T-helper 22 cell (primary cell): ENCODE measurements at regions not wholly inside any gene's neighbourhood (a gene's known extent, or its start where the extent isn't known, plus 50 kb on each side); places are given as distances from the start of the nearest gene placed in this dataset.
"Not testable (repeated sequence)": the region's sequence is repeated elsewhere in the genome, so short reads cannot be mapped to it uniquely, and the experiment has no call there.

Source experiments
- DNase-seq: peaks from one replicate; pipeline ENCODE4 v3.0.0-alpha.2; 2020; ENCODE audit warnings: low read depth

- DNase-seq: no peak
These were observed 175.9 kb downstream of the LPIN1 start for GRCh38 chr2:11922294-11922693.

DNA sequence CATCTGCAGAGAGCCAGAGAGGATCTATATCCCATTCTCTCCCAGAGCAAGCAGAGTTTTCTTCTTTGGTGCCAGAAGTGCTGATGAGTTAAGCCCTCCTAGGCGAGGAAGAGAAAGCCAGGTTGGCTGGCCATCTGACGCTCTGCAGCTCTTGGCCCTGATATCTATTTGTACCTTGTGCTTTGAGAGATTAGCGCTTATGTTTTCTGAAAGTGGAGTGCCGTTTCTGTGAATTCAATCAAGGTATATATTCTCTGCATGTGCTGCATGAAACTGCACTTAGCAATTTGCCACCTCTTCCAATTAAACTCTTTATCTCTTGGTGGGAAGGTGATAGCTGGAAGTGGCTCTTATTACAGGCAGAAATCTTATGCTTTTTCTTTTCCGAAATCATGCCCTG is 177.5 kb downstream of the LPIN1 start:
- DNase-seq: no peak

- no peak for DNase-seq
These were observed 179.0 kb downstream of the LPIN1 start for GRCh38 chr2:11925295-11926066.

- no peak for DNase-seq
These were observed 183.9 kb downstream of the LPIN1 start for GRCh38 chr2:11930211-11930761.

DNA sequence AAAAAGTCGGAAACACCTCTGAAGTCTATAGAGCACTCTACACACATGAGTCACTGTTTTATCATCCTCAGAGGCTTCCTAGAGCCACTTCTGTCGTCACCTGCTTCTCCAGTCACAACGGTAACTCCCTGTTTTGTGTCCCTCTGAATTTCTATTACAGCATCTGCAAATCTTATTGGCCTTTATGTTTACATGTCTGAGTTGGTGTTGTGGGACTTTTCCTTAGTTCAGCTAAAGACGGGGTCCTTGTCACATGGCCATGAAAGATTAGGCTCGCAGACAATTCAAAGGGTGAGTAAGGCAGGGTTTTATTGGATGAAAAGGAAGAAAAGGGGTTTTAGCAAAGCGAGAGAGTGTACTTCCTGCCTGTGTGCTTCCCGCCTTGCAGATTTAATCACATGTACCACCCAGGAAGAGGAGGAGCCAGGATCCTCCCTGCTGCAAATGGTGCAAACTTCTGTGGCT is 185.6 kb downstream of the LPIN1 start:
- DNase-seq: no peak

- DNase-seq: no peak
These were observed 186.5 kb downstream of the LPIN1 start for GRCh38 chr2:11932962-11933361.

DNA sequence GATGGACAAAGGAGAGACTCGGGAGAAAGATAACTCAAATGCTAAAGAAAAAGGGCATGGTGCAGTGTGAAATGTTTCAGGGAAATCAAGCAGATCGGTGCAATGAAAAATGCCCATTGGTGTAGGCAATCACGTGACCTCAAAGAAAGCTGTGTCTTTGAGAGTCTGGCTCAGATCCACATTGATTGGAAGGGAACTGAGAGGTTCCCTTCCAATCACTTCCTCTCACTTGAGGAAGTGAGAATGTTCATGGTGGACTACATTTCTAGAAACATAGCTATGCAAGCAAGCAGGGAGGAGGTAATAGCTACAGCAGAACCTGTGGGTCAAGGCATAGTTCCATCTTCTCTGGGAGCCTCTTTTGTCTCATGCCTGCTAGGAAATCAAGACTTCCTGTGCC is 187.4 kb downstream of the LPIN1 start:
- no peak for DNase-seq

GRCh38 chr2:11936761-11937160 is 190.3 kb downstream of the LPIN1 start:
- DNase-seq: no peak

GRCh38 chr2:11938196-11938595 is 191.8 kb downstream of the LPIN1 start:
- DNase-seq: no peak

DNA sequence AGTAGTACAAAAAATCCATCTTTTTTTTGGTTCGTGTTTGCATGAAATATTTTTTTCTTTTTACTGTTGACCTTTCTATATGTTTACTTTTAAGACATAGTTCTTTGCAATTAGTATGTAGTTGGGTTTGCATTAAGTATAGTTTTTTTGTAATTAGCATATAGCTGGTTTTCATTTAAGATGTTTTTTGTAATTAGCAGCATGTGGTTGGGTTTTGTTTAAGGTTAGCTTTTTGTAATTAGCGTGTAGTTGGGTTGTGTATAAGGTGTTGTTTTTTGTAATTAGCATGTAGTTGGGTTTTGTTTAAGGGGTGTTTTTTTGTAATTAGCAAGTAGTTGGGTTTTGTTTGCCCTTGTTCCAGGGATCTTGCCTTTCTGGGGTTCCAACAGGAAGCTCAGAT is 193.1 kb downstream of the LPIN1 start:
- DNase-seq: no peak

- DNase-seq: no peak
These were observed 193.8 kb downstream of the LPIN1 start for GRCh38 chr2:11940121-11940743.

- DNase-seq: no peak
These were observed 194.4 kb downstream of the LPIN1 start for GRCh38 chr2:11940799-11941198.

- no peak for DNase-seq
These were observed 195.1 kb downstream of the LPIN1 start for GRCh38 chr2:11941201-11942177.

DNA sequence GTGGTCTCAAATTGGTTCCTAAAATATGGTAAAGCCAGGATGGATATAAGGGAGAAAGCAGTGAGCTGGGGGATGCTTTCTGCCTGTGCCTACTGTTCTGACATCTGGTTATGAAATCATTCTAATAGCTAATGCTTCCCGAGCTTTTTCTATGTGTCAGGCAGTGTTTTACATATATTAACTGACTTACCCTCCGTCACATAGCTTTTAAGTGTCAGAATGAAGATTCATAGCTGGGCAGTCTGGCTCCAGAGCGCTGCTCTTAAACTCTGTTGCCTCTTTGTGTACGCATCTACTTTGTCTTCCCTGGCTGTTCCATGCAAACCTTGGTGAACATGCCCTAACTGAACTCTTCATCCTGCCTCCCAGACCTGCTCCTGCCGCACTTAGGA is 195.7 kb downstream of the LPIN1 start:
- DNase-seq: no peak

- no peak for DNase-seq
These were observed 197.9 kb downstream of the LPIN1 start for GRCh38 chr2:11944311-11944710.

DNA sequence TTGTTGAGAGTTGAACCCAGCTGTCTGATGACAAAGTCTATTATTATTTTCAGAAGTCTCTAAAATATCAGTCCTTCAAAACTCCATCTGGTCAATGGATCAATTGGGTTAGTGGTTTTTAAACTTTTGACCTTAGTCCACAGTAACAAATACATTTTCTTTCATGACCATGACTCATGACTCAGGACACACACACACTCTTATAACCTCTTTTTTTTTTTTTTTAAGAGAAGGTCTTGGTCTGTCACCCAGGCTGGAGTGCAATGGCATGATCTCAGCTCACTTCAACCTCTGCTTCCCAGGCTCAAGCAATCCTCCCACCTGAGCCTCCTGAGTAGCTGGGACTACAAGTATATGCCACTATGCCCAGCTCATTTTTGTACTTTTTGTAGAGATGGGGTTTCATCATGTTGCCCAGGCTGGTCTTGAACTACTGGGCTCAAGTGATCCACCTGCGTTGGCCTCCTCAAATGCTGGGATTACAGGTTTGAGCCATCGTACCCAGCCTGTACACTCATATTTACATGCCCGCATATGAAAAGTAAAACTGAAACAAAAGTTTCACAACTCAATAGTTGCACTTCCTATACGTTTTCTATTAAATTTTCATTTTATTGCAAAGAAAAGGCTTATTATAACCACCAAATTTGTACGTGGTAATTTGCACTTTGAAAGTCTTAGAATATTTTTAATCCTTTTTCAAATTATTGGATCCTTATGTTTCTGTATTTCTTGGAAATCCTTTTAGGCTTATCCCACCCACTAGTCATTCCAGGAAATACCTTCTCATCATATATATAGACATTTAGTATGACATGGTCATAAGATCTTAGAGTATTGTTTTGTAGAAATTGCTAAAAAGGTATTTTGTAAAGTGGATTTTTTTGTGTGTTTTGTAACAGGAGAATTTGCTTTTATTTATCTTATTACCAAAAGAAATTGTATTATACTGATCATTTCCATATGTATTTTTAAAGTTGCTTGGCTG is 199.0 kb downstream of the LPIN1 start:
- no peak for DNase-seq

GRCh38 chr2:11947956-11948355 is 201.5 kb downstream of the LPIN1 start:
- DNase-seq: no peak

- no peak for DNase-seq
These were observed 203.5 kb downstream of the LPIN1 start for GRCh38 chr2:11949732-11950523.

DNA sequence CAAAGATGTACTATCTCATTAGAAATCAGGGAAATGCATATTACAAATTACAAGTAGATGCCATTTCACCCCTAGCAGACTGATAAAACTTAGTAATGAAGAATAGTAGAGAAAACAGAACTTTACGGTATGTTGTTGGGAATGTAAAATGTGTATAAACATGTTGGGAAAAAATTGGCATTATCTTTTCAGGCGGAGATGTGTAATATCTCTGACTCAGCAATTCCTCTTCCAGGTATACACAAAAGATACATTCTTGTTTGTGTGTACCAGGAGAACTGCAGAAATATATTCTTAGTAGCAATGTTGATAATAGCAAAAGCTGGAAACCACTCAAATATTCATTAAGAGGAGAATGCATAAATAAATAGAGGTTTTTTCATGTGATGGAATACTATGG is 204.5 kb downstream of the LPIN1 start:
- DNase-seq: no peak

- DNase-seq: not testable (repeated sequence)
These were observed 205.1 kb downstream of the LPIN1 start for GRCh38 chr2:11951492-11951891.
